OCI-LY7 (cell line): ENCODE measurements at regions not wholly inside any gene's neighbourhood (a gene's known extent, or its start where the extent isn't known, plus 50 kb on each side); places are given as distances from the start of the nearest gene placed in this dataset.

ENCODE experiments used
- BruUV-seq: library from RNA; stranded (reverse); fragments of 400-500 nt; replicated peaks from 2 replicates; lab custom pipeline; 2021; lab: Mats Ljungman, UMichigan
- CTCF ChIA-PET: fragments of 300-600 bp; sonication (Branson Sonifier 250); formaldehyde crosslinking; loops from one replicate; lab custom pipeline; 2022; ENCODE audit warnings: antibody characterized with exemption; ENCODE audit not compliant: unreplicated experiment; lab: Charles Lee
- POLR2A ChIA-PET: fragments of 300-600 bp; sonication (Branson Sonifier 250); formaldehyde crosslinking; loops from one replicate; lab custom pipeline; 2022; ENCODE audit warnings: antibody characterized with exemption; lab: Charles Lee
- DNase-seq: peaks from one replicate; pipeline ENCODE4 v3.0.0-alpha.2; 2015; ENCODE audit warnings: low spot score
- H2AFZ ChIP-seq: fragments of 200-600 bp; sonication (generic), shearing (Covaris generic); 2 replicates; pipeline ENCODE4 v1.6.1; 2014; ENCODE audit warnings: mild to moderate bottlenecking, antibody characterized with exemption, low read length, moderate library complexity
- H3K27ac ChIP-seq: fragments of 200-600 bp; sonication (generic); 2 replicates; pipeline ENCODE4 v1.5.1; 2014; ENCODE audit warnings: mixed run types, low read depth, mild to moderate bottlenecking, moderate library complexity, low read length, inconsistent platforms; ENCODE audit not compliant: poor library complexity, severe bottlenecking
- H3K36me3 ChIP-seq: fragments of 200-600 bp; sonication (generic); 2 replicates; pipeline ENCODE4 v1.6.1; 2014; ENCODE audit warnings: mild to moderate bottlenecking, antibody characterized with exemption, low read length, moderate library complexity, mixed read lengths; ENCODE audit not compliant: insufficient read depth
- H3K4me1 ChIP-seq: fragments of 200-600 bp; sonication (generic); 2 replicates; pipeline ENCODE4 v1.5.1; 2014; ENCODE audit warnings: mild to moderate bottlenecking, low read length; ENCODE audit not compliant: insufficient read depth, poor library complexity, severe bottlenecking
- H3K4me2 ChIP-seq: fragments of 200-600 bp; sonication (generic); 2 replicates; pipeline ENCODE4 v1.6.1; 2014; ENCODE audit warnings: mild to moderate bottlenecking, low read length
- H3K4me3 ChIP-seq: fragments of 200-600 bp; sonication (generic); 2 replicates; pipeline ENCODE4 v1.5.1; 2014; ENCODE audit warnings: mild to moderate bottlenecking, low read depth, low read length; ENCODE audit not compliant: poor library complexity, severe bottlenecking
- H3K79me2 ChIP-seq: fragments of 200-600 bp; sonication (generic); 2 replicates; pipeline ENCODE4 v1.6.1; 2016; ENCODE audit warnings: low read depth, mild to moderate bottlenecking, low read length, moderate library complexity, mixed read lengths; ENCODE audit not compliant: insufficient read depth
- H3K9me2 ChIP-seq: fragments of 200-600 bp; sonication (generic); 2 replicates; pipeline ENCODE4 v1.6.1; 2016; ENCODE audit warnings: mild to moderate bottlenecking, low read length, mixed read lengths; ENCODE audit not compliant: insufficient read depth
- H3K9me3 ChIP-seq: fragments of 200-600 bp; sonication (generic); 2 replicates; pipeline ENCODE4 v1.6.1; 2014; ENCODE audit warnings: mild to moderate bottlenecking, mixed run types, low read length, mixed read lengths
- H4K20me1 ChIP-seq: fragments of 200-600 bp; sonication (generic); 2 replicates; pipeline ENCODE4 v1.6.1; 2014; ENCODE audit warnings: mild to moderate bottlenecking, antibody characterized with exemption, low read length, moderate library complexity, mixed read lengths; ENCODE audit not compliant: insufficient read depth
- EZH2phosphoT487 ChIP-seq: fragments of 200-600 bp; sonication (generic); IDR thresholded peaks from 2 replicates; pipeline ENCODE4 v1.6.1; 2018; ENCODE audit warnings: low read depth, borderline replicate concordance, mild to moderate bottlenecking, mixed run types, antibody characterized with exemption, low read length, moderate library complexity, mixed read lengths
- intact Hi-C: fragments of 100-400 bp; cut with micrococcal nuclease; formaldehyde crosslinking; loops from one replicate; pipeline ENCODE4 v1.10.0; 2022; ENCODE audit not compliant: unreplicated experiment
- TF ChIP-seq, protein P1 (sequence below): fragments of 200-600 bp; sonication (generic); conservative IDR thresholded peaks from 2 replicates; pipeline ENCODE4 v1.5.1; 2014; ENCODE audit warnings: mild to moderate bottlenecking, antibody characterized with exemption, low read length, moderate library complexity, mixed read lengths

DNA sequence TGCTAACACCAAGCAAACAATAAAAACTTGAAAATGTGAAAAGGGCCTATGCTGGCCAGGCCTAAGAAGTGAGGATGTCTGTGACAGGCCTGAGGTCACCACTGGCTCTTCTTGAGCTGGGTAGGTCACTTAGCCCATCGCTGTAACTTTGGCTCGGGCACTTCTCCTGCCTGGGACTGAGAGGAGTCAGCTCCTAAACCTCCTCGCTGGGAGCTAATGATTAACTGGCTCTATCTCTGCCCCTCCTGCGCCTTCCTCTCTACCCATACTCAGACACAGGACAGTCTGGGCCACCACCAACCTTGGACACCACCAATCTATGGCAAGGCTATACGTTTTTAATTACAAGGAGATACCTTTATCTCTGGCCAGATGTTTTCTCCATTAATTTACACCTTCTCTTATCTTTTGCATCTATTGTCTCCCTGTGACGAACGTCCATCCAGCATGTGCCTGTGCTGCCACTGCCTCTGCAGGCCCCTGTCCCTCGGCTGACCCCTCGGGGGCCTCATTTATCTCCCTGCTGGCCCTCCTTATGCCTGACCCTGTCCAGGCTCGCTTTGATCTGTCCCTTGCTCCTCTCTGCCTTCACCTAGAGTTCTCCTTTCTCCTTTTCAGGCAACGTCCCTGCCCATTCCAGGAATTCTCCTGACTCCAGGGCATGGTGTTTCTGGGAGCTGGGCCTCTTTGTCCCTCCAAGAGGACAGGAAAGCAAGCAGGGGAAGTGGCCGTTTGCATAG is 149.1 kb upstream of the GATA6 start:
- ChIA-PET POLR2A (no interaction called here), CTCF (no interaction called here)
- intact Hi-C loops = loop anchor here (10.0 kb wide), 1 partner anchor 55 kb away; no protein-coding TSS in a partner anchor
- Histone ChIP-seq H3K4me2 (no peak overlapping the region), H3K27ac (no peak overlapping the region), H3K4me1 (no peaks in the 10 kb centered on the region), H4K20me1 (no peaks in the 10 kb centered on the region), H3K9me2 (no peaks in the 10 kb centered on the region), H3K4me3 (no peak overlapping the region), H2AFZ (no peak overlapping the region), H3K9me3 (no peaks in the 10 kb centered on the region), H3K36me3 (no peaks in the 10 kb centered on the region), H3K79me2 (no peaks in the 10 kb centered on the region)
- BruUV-seq = no TSS peak
- TF ChIP-seq, protein P1, sequence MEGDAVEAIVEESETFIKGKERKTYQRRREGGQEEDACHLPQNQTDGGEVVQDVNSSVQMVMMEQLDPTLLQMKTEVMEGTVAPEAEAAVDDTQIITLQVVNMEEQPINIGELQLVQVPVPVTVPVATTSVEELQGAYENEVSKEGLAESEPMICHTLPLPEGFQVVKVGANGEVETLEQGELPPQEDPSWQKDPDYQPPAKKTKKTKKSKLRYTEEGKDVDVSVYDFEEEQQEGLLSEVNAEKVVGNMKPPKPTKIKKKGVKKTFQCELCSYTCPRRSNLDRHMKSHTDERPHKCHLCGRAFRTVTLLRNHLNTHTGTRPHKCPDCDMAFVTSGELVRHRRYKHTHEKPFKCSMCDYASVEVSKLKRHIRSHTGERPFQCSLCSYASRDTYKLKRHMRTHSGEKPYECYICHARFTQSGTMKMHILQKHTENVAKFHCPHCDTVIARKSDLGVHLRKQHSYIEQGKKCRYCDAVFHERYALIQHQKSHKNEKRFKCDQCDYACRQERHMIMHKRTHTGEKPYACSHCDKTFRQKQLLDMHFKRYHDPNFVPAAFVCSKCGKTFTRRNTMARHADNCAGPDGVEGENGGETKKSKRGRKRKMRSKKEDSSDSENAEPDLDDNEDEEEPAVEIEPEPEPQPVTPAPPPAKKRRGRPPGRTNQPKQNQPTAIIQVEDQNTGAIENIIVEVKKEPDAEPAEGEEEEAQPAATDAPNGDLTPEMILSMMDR = no peak
- TF ChIP-seq EZH2phosphoT487 = no peak
- no peak for DNase-seq

DNA sequence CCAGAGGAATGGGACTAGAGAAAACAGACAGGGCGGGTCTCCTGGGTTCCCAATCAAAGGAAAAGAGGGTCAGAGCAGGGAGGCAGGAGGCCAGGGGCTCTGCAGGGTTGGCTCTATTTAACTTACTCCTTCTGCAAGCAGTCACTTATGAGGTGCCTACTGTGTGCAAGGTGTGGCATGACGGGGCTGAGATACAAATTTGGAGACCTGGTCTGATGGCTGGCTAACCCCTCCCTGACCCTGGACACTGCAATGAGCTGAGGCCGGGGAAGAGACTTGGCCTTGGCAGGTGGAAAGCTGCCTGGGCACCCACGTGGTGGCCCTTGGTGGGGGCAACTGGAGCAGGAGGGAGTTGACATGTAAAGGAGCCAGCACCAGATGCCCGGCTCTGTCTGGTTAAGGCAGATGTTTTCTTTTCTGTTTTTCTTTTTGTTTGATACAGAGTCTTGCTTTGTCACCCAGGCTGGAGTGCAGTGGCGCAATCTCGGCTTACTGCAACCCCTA is 148.5 kb upstream of the GATA6 start:
- Histone ChIP-seq H3K36me3 (no peaks in the 10 kb centered on the region), H3K9me3 (no peaks in the 10 kb centered on the region), H3K4me2 (no peak overlapping the region), H3K27ac (no peak overlapping the region), H3K79me2 (no peaks in the 10 kb centered on the region), H2AFZ (no peak overlapping the region), H3K4me3 (no peak overlapping the region), H3K4me1 (no peaks in the 10 kb centered on the region), H4K20me1 (no peaks in the 10 kb centered on the region), H3K9me2 (no peaks in the 10 kb centered on the region)
- no peak for DNase-seq
- ChIA-PET CTCF (no interaction called here), POLR2A (no interaction called here)
- no TSS peak for BruUV-seq
- TF ChIP-seq, protein P1 = no peak
- TF ChIP-seq EZH2phosphoT487 = no peak
- intact Hi-C loops = loop anchor here (10.0 kb wide), 1 partner anchor 54 kb away; no protein-coding TSS in a partner anchor

DNA sequence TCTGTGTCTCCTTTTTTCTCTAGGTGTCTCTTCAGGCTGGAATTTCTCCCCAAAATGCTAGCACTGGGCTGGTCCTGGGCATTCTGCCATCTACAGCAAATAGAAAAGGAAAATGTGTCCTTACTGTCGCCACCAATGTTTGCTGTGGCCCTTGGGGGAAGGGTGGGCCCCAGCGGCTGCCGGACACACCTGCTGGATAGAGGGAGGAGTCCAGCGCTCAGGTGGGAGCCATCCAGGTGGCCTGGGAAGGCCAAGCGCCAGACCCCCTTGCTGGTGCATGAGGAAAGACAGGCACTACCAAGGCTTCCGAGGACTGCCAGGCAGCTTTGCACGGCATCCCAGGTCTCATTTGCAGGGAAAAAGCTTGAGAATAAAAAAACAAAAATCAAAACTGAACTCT is 147.7 kb upstream of the GATA6 start:
- no peaks in the 10 kb centered on the region for H3K9me2 ChIP-seq
- DNase-seq = no peak
- no peaks in the 10 kb centered on the region for H3K9me3 ChIP-seq
- BruUV-seq = no TSS peak
- ChIA-PET POLR2A (no interaction called here), CTCF (no interaction called here)
- H3K4me3 ChIP-seq = no peak overlapping the region
- no peaks in the 10 kb centered on the region for H3K4me1 ChIP-seq
- TF ChIP-seq, protein P1 = no peak
- no peak for TF ChIP-seq EZH2phosphoT487
- no peak overlapping the region for H3K4me2 ChIP-seq
- H3K27ac ChIP-seq = no peak overlapping the region
- H4K20me1 ChIP-seq = no peaks in the 10 kb centered on the region
- intact Hi-C loops = loop anchor here (10.0 kb wide), 1 partner anchor 53 kb away; no protein-coding TSS in a partner anchor
- no peaks in the 10 kb centered on the region for H3K79me2 ChIP-seq
- H3K36me3 ChIP-seq = no peaks in the 10 kb centered on the region
- H2AFZ ChIP-seq = no peak overlapping the region
